ENCODE measurements at regions not wholly inside any gene's neighbourhood (a gene's known extent, or its start where the extent isn't known, plus 50 kb on each side); places are given as distances from the start of the nearest gene placed in this dataset.
"Not testable (repeated sequence)": the region's sequence is repeated elsewhere in the genome, so short reads cannot be mapped to it uniquely, and the experiment has no call there.

DNA sequence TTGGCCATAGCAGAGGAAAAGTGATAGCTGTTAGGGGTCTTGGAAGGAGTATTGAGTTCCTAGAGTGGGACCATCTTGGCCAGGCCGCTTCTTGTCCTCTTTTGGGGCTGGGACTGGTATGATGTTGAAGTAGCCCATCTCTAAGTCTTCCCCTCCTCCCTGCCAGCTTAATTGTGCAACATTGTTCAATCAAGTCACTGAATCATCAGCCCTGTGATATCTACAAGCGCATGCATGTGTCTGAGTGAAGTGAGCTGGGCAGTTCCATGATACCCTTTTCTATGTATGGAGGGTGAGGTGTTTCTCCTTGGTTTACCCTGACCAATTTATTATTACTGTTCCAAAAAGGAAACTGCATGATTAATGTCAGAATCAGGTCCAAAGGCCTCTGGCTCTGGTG lies 112.2 kb downstream of the C9orf152 start:
- no peaks in the 10 kb centered on the region for H3K36me3 ChIP-seq
- no peak overlapping the region for H3K27ac ChIP-seq
- TF ChIP-seq POLR2A (IDR thresholded peaks at IDR 0.05) (no peak), POLR2AphosphoS5 (IDR thresholded peaks at IDR 0.05) (peak in 1 of 4 donors; percentile 25), EP300 (IDR thresholded peaks at IDR 0.05) (no peak)
- TF ChIP-seq, protein P1, sequence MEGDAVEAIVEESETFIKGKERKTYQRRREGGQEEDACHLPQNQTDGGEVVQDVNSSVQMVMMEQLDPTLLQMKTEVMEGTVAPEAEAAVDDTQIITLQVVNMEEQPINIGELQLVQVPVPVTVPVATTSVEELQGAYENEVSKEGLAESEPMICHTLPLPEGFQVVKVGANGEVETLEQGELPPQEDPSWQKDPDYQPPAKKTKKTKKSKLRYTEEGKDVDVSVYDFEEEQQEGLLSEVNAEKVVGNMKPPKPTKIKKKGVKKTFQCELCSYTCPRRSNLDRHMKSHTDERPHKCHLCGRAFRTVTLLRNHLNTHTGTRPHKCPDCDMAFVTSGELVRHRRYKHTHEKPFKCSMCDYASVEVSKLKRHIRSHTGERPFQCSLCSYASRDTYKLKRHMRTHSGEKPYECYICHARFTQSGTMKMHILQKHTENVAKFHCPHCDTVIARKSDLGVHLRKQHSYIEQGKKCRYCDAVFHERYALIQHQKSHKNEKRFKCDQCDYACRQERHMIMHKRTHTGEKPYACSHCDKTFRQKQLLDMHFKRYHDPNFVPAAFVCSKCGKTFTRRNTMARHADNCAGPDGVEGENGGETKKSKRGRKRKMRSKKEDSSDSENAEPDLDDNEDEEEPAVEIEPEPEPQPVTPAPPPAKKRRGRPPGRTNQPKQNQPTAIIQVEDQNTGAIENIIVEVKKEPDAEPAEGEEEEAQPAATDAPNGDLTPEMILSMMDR (IDR thresholded peaks at IDR 0.05), result no peak
- WGBS, 2 donors, result 87 to 90% methylated on average over 2 of the region's 2 CpGs
- intact Hi-C loops (cut with DNase I), result no loop called here
- H3K27me3 ChIP-seq, result no peaks in the 10 kb centered on the region
- peaks cover 0 to 49% (median 25%) of the 10 kb centered on the region in 4 donors for H3K4me1 ChIP-seq
- no peaks in the 10 kb centered on the region for H3K9me3 ChIP-seq
- no peak for DNase-seq
- H3K4me3 ChIP-seq, result no peak overlapping the region

DNA sequence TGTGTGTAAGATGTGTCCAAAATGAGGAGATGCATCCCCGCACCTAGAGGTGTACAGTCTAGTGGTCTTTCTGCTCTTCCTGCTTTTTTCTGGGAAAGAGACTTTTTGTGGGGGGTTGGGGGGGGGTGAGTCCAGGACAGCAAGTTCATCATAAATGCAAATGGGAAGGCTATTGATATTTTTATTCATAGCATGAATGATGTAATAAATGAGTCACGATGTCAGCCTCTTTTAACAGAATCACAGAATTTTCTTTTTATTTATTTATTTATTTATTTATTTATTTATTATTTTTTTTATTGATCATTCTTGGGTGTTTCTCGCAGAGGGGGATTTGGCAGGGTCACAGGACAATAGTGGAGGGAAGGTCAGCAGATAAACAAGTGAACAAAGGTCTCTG lies 111.3 kb downstream of the C9orf152 start:
- DNase-seq; H3K27me3 ChIP-seq; H3K27ac ChIP-seq; H3K9me3 ChIP-seq; H3K36me3 ChIP-seq; intact Hi-C loops (cut with DNase I); H3K4me3 ChIP-seq: not testable (repeated sequence)
- WGBS, 2 donors, result 79 to 90% methylated on average over 3 of the region's 3 CpGs
- H3K4me1 ChIP-seq, result peaks cover 0 to 49% (median 24%) of the 10 kb centered on the region in 4 donors

DNA sequence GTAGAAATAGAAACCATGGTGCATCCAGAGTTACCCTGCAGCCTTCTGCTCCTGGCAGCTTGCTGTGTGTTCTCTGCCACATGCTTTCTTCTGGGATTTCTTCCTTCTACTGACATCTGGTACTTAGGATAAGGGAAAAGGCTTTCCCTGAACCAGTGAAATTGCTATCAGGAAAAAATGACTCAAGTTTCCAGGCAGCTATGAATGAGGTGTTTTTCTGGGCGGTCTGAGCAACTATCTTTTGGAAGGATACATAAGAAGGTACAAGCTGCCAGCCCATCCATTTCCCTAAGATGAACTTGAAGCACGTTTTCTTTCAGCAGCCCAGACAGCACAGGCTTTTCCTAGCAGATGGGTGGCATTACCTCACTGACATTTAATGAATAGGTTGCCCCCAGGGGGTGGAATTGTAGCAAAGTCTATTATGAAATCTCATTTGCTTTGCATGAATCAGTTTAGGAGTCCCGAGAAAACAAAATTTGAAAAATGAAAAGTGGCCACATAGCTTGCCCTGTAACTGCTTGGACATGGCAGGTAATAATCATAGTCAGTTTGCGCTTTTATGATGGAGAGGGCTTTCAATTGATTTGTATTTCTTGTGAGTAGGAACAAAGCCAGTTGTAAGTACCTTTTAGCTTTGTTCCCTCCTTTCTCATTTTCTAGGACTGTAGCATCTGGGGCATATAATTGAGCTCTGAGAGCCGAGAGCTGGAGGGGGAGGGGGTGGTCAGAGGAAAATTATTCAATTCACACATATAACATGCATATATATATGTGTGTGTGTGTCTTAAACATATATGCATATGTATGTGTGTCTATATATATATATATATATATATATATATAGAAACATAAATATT lies 108.5 kb downstream of the C9orf152 start:
- intact Hi-C loops (cut with DNase I), result no loop called here
- Histone ChIP-seq H3K4me3 (no peak overlapping the region), H3K9me3 (no peaks in the 10 kb centered on the region), H3K27ac (peak overlapping the region in 2 of 4 donors; percentile 7 to 31), H3K4me1 (peaks cover 0 to 48% (median 29%) of the 10 kb centered on the region in 4 donors), H3K27me3 (no peaks in the 10 kb centered on the region), H3K36me3 (no peaks in the 10 kb centered on the region)
- DNase-seq, result no peak
- WGBS, 2 donors, result 81 to 83% methylated on average over 5 of the region's 5 CpGs
- TF ChIP-seq EP300 (IDR thresholded peaks at IDR 0.05) (peak in 1 of 4 donors; percentile 33), POLR2A (IDR thresholded peaks at IDR 0.05) (no peak), POLR2AphosphoS5 (IDR thresholded peaks at IDR 0.05) (peak in 2 of 4 donors; percentile 47 to 68)
- TF ChIP-seq, protein P1 (IDR thresholded peaks at IDR 0.05), result no peak

DNA sequence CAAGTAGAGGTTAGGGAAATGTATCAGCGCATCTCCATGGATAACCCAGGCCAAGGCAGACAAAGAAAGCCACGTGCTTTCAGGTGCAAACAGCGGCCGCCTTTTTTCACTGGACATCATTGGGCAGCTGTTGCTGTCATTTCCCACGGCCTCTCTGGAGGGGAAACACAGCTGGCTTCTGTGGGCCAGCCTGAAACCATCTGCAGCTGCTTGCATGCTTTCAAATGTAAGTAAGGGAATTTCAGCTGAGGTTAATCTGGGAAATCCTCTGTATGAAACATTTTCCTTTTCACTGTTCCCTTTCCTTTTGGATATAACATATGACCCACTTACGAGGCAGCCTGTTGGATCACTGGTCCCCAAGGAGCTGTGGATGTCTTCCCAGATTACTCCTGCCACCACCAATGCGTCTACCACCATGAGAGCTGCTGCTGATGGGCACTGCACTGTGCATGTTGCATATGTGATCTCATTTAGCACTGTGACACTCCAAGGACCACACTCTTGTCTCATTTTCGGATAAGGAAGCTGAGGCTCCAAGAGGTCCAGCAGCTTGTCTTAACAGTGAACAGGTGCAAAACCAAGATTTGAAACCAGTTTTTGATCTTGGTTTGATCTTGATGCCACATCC lies 106.3 kb downstream of the C9orf152 start:
- 66 to 80% methylated on average over 8 of the region's 8 CpGs for WGBS, 2 donors
- TF ChIP-seq POLR2AphosphoS5 (IDR thresholded peaks at IDR 0.05), result peak in 2 of 4 donors; percentile 13 to 22
- TF ChIP-seq, protein P1 (IDR thresholded peaks at IDR 0.05), result no peak

DNA sequence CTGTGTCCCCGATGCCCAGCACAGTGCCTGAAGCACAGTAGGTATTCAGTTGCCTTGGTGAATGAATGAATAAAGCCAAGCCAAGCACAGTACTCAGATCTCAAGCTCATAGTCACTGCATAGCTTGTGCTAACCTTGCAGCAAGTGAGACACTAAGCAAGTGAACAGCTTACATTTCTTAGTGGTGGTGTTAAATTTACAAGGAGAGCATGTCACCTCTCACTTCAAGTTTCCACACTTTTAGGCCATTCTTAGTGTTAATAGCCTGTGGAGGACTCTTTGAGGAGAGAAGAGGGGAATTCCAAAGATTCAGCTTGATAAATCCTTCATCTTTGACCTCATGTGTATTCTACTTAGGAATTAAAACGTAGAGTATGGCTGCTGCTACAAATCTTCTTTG lies 104.7 kb downstream of the C9orf152 start:
- H3K4me1 ChIP-seq, result peaks cover 0 to 46% (median 35%) of the 10 kb centered on the region in 4 donors
- no peaks in the 10 kb centered on the region for H3K27me3 ChIP-seq
- H3K36me3 ChIP-seq, result no peaks in the 10 kb centered on the region
- no peak for TF ChIP-seq POLR2AphosphoS5 (IDR thresholded peaks at IDR 0.05)
- TF ChIP-seq, protein P1 (IDR thresholded peaks at IDR 0.05), result no peak
- no peak for TF ChIP-seq EP300 (IDR thresholded peaks at IDR 0.05)
- TF ChIP-seq POLR2A (IDR thresholded peaks at IDR 0.05), result no peak
- H3K27ac ChIP-seq, result peak overlapping the region in 2 of 4 donors; percentile 50 to 58
- 81 to 86% methylated on average over 2 of the region's 2 CpGs for WGBS, 2 donors
- no peak for DNase-seq
- intact Hi-C loops (cut with DNase I), result no loop called here
- H3K4me3 ChIP-seq, result no peak overlapping the region
- H3K9me3 ChIP-seq, result no peaks in the 10 kb centered on the region

More for the DNA sequence above, 106.3 kb downstream of the C9orf152 start:
- Histone ChIP-seq H3K27ac (peak overlapping the region in 2 of 4 donors; percentile 19 to 34), H3K27me3 (no peaks in the 10 kb centered on the region), H3K4me1 (peaks cover 0 to 46% (median 35%) of the 10 kb centered on the region in 4 donors), H3K36me3 (no peaks in the 10 kb centered on the region), H3K9me3 (no peaks in the 10 kb centered on the region), H3K4me3 (no peak overlapping the region)
- intact Hi-C loops (cut with DNase I), result no loop called here
- DNase-seq, result no peak
